ENCODE measurements at regions not wholly inside any gene's neighbourhood (a gene's known extent, or its start where the extent isn't known, plus 50 kb on each side); places are given as distances from the start of the nearest gene placed in this dataset.

GRCh38 chr16:64846966-64847365 lies 274.9 kb downstream of the CDH11 start:
- Mint-ChIP-seq H3K4me3 (no peak overlapping the region), H3K4me1 (ENCODE audit: low read depth) (no peaks in the 10 kb centered on the region)

GRCh38 chr16:64845071-64845470 lies 276.8 kb downstream of the CDH11 start:
- no peak for DNase-seq
- peaks cover 6% of the 10 kb centered on the region; the same call in 1 of the 2 replicates for H3K27me3 Mint-ChIP-seq (ENCODE audit: insufficient read depth)
- no peaks in the 10 kb centered on the region for H3K9me3 Mint-ChIP-seq
- H3K27ac Mint-ChIP-seq = no peak overlapping the region
- H3K4me3 Mint-ChIP-seq = no peak overlapping the region
- TF ChIP-seq CTCF (IDR thresholded peaks at IDR 0.05) = no peak
- 0 out of 2 replicates have a peak, but pooled peaks cover 5% of the 10 kb centered on the region for H3K4me1 Mint-ChIP-seq (ENCODE audit: low read depth)
- no peaks in the 10 kb centered on the region for H3K36me3 Mint-ChIP-seq (ENCODE audit: low read depth)

More at GRCh38 chr16:64846966-64847365, 274.9 kb downstream of the CDH11 start:
- Mint-ChIP-seq H3K36me3 (ENCODE audit: low read depth) (no peaks in the 10 kb centered on the region), H3K9me3 (no peaks in the 10 kb centered on the region), H3K27me3 (ENCODE audit: insufficient read depth) (peaks cover 7% of the 10 kb centered on the region; the same call in 1 of the 2 replicates), H3K27ac (no peak overlapping the region)
- DNase-seq = no peak
- TF ChIP-seq CTCF (IDR thresholded peaks at IDR 0.05) = no peak

- Mint-ChIP-seq H3K27ac (no peak overlapping the region), H3K9me3 (no peaks in the 10 kb centered on the region), H3K36me3 (ENCODE audit: low read depth) (no peaks in the 10 kb centered on the region), H3K4me3 (no peak overlapping the region), H3K4me1 (ENCODE audit: low read depth) (0 out of 2 replicates have a peak, but pooled peaks cover 5% of the 10 kb centered on the region), H3K27me3 (ENCODE audit: insufficient read depth) (peaks cover 13% of the 10 kb centered on the region)
- no peak for DNase-seq
- TF ChIP-seq CTCF (IDR thresholded peaks at IDR 0.05) = 0 out of 2 replicates have a peak, but pooled peaks have one; percentile 16
Observed at GRCh38 chr16:64841482-64841881, 280.4 kb downstream of the CDH11 start.

GRCh38 chr16:64841071-64841470 lies 280.8 kb downstream of the CDH11 start:
- H3K36me3 Mint-ChIP-seq (ENCODE audit: low read depth) = no peaks in the 10 kb centered on the region
- DNase-seq = no peak
- H3K4me3 Mint-ChIP-seq = no peak overlapping the region
- H3K4me1 Mint-ChIP-seq (ENCODE audit: low read depth) = 0 out of 2 replicates have a peak, but pooled peaks cover 5% of the 10 kb centered on the region
- no peak overlapping the region for H3K27ac Mint-ChIP-seq
- H3K27me3 Mint-ChIP-seq (ENCODE audit: insufficient read depth) = peaks cover 16% of the 10 kb centered on the region
- no peaks in the 10 kb centered on the region for H3K9me3 Mint-ChIP-seq
- no peak for TF ChIP-seq CTCF (IDR thresholded peaks at IDR 0.05)

- no peaks in the 10 kb centered on the region; the same call in 1 of the 2 replicates for H3K27me3 Mint-ChIP-seq (ENCODE audit: insufficient read depth)
- H3K27ac Mint-ChIP-seq = no peak overlapping the region
- DNase-seq = peak; percentile 20
Observed at GRCh38 chr16:64830653-64831052, 291.2 kb downstream of the CDH11 start.

More at GRCh38 chr16:64830653-64831052, 291.2 kb downstream of the CDH11 start:
- Mint-ChIP-seq H3K36me3 (ENCODE audit: low read depth) (no peaks in the 10 kb centered on the region; the same call in 1 of the 2 replicates), H3K4me3 (no peak overlapping the region), H3K9me3 (peaks cover 8% of the 10 kb centered on the region), H3K4me1 (ENCODE audit: low read depth) (peaks cover 15% of the 10 kb centered on the region)
- no peak for TF ChIP-seq CTCF (IDR thresholded peaks at IDR 0.05)

Measured in HFFc6 (cell line).